GM23338 (cell line): ENCODE measurements at regions not wholly inside any gene's neighbourhood (a gene's known extent, or its start where the extent isn't known, plus 50 kb on each side); places are given as distances from the start of the nearest gene placed in this dataset.

ENCODE experiments used
- ATAC-seq: fragments of 200-7000 bp; cut with Tn5 transposase; 3 replicates; pipeline ENCODE4 v1.9.1; 2020
- DNase-seq: peaks from one replicate; pipeline ENCODE4 v3.0.0-alpha.2; 2015; ENCODE audit warnings: low spot score
- H2AFZ ChIP-seq: fragments of 200-600 bp; sonication (generic); 2 replicates; pipeline ENCODE4 v1.8.0; 2016; ENCODE audit warnings: antibody characterized with exemption, mild to moderate bottlenecking, moderate library complexity
- H3F3A ChIP-seq: fragments of 200-600 bp; sonication (generic); replicated peaks from 2 replicates; pipeline ENCODE4 v1.8.0; 2017; ENCODE audit warnings: antibody characterized with exemption, mixed run types, low read depth
- H3K27ac ChIP-seq: fragments of 200-600 bp; sonication (generic); 2 replicates; pipeline ENCODE4 v1.6.1; 2016; ENCODE audit warnings: low read depth
- H3K27me3 ChIP-seq: fragments of 200-600 bp; sonication (generic); 2 replicates; pipeline ENCODE4 v1.8.0; 2016; ENCODE audit warnings: mild to moderate bottlenecking, mixed run types, moderate library complexity; ENCODE audit not compliant: insufficient read depth
- H3K36me3 ChIP-seq: fragments of 200-600 bp; sonication (generic); 2 replicates; pipeline ENCODE4 v1.8.0; 2016; ENCODE audit warnings: mild to moderate bottlenecking; ENCODE audit not compliant: insufficient read depth
- H3K4me1 ChIP-seq: fragments of 200-600 bp; sonication (generic); 2 replicates; pipeline ENCODE4 v1.8.0; 2016; ENCODE audit warnings: mild to moderate bottlenecking, moderate library complexity; ENCODE audit not compliant: insufficient read depth
- H3K4me2 ChIP-seq: fragments of 200-600 bp; sonication (generic); 2 replicates; pipeline ENCODE4 v1.7.1; 2017; ENCODE audit warnings: mixed run types
- H3K4me3 ChIP-seq: fragments of 200-600 bp; sonication (generic); 2 replicates; pipeline ENCODE4 v1.6.1; 2016; ENCODE audit warnings: mixed run types
- H3K79me2 ChIP-seq: fragments of 200-600 bp; sonication (generic); replicated peaks from 2 replicates; pipeline ENCODE4 v1.8.0; 2017; ENCODE audit warnings: mild to moderate bottlenecking; ENCODE audit not compliant: insufficient read depth
- H3K9me2 ChIP-seq: fragments of 200-600 bp; sonication (generic); 2 replicates; pipeline ENCODE4 v1.8.0; 2017; ENCODE audit not compliant: insufficient read depth
- H4K20me1 ChIP-seq: fragments of 200-600 bp; sonication (generic); replicated peaks from 2 replicates; pipeline ENCODE4 v1.8.0; 2017; ENCODE audit warnings: mild to moderate bottlenecking; ENCODE audit not compliant: insufficient read depth
- H3K27ac Mint-ChIP-seq: 2 replicates; pipeline ENCODE4 v1.8.0; 2020; ENCODE audit warnings: inconsistent platforms, mild to moderate bottlenecking, moderate library complexity, mixed read lengths
- H3K27me3 Mint-ChIP-seq: 3 replicates; pipeline ENCODE4 v1.8.0; 2022; ENCODE audit warnings: low read depth, mild to moderate bottlenecking, moderate library complexity, mixed read lengths, inconsistent platforms; ENCODE audit not compliant: insufficient read depth, poor library complexity
- H3K36me3 Mint-ChIP-seq: 3 replicates; pipeline ENCODE4 v1.8.0; 2021; ENCODE audit warnings: low read depth, mild to moderate bottlenecking, inconsistent platforms, moderate library complexity, mixed read lengths
- H3K4me1 Mint-ChIP-seq: 3 replicates; pipeline ENCODE4 v1.8.0; 2020; ENCODE audit warnings: mild to moderate bottlenecking, inconsistent platforms, mixed read lengths
- H3K4me3 Mint-ChIP-seq: 3 replicates; pipeline ENCODE4 v1.8.0; 2021; ENCODE audit warnings: moderate library complexity, mild to moderate bottlenecking, inconsistent platforms, mixed read lengths
- H3K9me3 Mint-ChIP-seq: 3 replicates; pipeline ENCODE4 v1.8.0; 2020; ENCODE audit warnings: moderate library complexity, mild to moderate bottlenecking, inconsistent platforms, mixed read lengths
- CREB1 ChIP-seq: fragments of 250-450 bp; sonication (Bioruptor Pico); IDR thresholded peaks from 2 replicates; pipeline ENCODE4 v1.5.0; 2020; ENCODE audit warnings: low read depth, mild to moderate bottlenecking, moderate library complexity
- STAT1 ChIP-seq: IDR thresholded peaks from one replicate; pipeline ENCODE4 v1.6.1; 2016; ENCODE audit warnings: antibody characterized with exemption; ENCODE audit not compliant: unreplicated experiment
- ZNF114 ChIP-seq: fragments of 250-450 bp; sonication (Bioruptor Pico); IDR thresholded peaks from 2 replicates; pipeline ENCODE4 v1.5.0; 2020; ENCODE audit warnings: mild to moderate bottlenecking, moderate library complexity
- TF ChIP-seq, protein P1 (sequence below): fragments of 250-450 bp; sonication (Bioruptor Pico); IDR thresholded peaks from 2 replicates; pipeline ENCODE4 v1.5.0; 2020; ENCODE audit warnings: mild to moderate bottlenecking, moderate library complexity
- TF ChIP-seq, protein P2 (sequence below), 2 experiments: fragments of 200-600 bp in 1 of 2; sonication (generic) in 1 of 2; conservative IDR thresholded peaks; 2 replicates each; pipeline versions ENCODE4 v1.5.1 to v1.6.1; 2016 to 2017; ENCODE audit warnings: antibody characterized with exemption in 2 of 2, low read depth in 2 of 2, mild to moderate bottlenecking in 2 of 2, moderate library complexity in 1 of 2
- TF ChIP-seq, protein P3 (sequence below): IDR thresholded peaks from one replicate; pipeline ENCODE4 v1.6.1; 2018; ENCODE audit warnings: antibody characterized with exemption; ENCODE audit not compliant: unreplicated experiment

DNA sequence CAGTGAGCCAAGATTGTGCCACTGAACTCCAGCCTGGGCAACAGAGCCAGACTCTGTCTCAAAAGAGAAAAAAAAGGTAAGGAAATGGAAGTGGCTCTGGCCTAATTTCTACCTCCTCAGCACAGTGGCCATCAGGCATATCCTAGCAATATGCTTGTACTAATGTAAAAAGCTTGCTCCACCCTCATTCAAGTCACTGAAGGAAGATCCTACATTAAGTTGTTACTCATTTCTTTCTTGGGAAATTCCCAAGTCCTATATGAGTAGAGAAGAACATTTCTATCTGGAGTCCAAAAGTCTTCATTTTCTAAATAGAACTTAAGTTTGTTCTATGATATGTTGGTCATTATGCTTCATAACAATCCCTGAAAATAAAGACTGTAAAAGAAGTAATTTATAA is 67.3 kb upstream of the HOXC13 start (continued):
- TF ChIP-seq, protein P1, sequence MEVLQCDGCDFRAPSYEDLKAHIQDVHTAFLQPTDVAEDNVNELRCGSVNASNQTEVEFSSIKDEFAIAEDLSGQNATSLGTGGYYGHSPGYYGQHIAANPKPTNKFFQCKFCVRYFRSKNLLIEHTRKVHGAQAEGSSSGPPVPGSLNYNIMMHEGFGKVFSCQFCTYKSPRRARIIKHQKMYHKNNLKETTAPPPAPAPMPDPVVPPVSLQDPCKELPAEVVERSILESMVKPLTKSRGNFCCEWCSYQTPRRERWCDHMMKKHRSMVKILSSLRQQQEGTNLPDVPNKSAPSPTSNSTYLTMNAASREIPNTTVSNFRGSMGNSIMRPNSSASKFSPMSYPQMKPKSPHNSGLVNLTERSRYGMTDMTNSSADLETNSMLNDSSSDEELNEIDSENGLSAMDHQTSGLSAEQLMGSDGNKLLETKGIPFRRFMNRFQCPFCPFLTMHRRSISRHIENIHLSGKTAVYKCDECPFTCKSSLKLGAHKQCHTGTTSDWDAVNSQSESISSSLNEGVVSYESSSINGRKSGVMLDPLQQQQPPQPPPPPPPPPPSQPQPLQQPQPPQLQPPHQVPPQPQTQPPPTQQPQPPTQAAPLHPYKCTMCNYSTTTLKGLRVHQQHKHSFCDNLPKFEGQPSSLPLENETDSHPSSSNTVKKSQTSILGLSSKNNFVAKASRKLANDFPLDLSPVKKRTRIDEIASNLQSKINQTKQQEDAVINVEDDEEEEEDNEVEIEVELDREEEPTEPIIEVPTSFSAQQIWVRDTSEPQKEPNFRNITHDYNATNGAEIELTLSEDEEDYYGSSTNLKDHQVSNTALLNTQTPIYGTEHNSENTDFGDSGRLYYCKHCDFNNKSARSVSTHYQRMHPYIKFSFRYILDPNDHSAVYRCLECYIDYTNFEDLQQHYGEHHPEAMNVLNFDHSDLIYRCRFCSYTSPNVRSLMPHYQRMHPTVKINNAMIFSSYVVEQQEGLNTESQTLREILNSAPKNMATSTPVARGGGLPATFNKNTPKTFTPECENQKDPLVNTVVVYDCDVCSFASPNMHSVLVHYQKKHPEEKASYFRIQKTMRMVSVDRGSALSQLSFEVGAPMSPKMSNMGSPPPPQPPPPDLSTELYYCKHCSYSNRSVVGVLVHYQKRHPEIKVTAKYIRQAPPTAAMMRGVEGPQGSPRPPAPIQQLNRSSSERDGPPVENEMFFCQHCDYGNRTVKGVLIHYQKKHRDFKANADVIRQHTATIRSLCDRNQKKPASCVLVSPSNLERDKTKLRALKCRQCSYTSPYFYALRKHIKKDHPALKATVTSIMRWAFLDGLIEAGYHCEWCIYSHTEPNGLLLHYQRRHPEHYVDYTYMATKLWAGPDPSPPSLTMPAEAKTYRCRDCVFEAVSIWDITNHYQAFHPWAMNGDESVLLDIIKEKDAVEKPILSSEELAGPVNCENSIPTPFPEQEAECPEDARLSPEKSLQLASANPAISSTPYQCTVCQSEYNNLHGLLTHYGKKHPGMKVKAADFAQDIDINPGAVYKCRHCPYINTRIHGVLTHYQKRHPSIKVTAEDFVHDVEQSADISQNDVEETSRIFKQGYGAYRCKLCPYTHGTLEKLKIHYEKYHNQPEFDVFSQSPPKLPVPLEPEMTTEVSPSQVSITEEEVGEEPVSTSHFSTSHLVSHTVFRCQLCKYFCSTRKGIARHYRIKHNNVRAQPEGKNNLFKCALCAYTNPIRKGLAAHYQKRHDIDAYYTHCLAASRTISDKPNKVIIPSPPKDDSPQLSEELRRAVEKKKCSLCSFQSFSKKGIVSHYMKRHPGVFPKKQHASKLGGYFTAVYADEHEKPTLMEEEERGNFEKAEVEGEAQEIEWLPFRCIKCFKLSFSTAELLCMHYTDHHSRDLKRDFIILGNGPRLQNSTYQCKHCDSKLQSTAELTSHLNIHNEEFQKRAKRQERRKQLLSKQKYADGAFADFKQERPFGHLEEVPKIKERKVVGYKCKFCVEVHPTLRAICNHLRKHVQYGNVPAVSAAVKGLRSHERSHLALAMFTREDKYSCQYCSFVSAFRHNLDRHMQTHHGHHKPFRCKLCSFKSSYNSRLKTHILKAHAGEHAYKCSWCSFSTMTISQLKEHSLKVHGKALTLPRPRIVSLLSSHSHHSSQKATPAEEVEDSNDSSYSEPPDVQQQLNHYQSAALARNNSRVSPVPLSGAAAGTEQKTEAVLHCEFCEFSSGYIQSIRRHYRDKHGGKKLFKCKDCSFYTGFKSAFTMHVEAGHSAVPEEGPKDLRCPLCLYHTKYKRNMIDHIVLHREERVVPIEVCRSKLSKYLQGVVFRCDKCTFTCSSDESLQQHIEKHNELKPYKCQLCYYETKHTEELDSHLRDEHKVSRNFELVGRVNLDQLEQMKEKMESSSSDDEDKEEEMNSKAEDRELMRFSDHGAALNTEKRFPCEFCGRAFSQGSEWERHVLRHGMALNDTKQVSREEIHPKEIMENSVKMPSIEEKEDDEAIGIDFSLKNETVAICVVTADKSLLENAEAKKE: no peak
- TF ChIP-seq, protein P2, sequence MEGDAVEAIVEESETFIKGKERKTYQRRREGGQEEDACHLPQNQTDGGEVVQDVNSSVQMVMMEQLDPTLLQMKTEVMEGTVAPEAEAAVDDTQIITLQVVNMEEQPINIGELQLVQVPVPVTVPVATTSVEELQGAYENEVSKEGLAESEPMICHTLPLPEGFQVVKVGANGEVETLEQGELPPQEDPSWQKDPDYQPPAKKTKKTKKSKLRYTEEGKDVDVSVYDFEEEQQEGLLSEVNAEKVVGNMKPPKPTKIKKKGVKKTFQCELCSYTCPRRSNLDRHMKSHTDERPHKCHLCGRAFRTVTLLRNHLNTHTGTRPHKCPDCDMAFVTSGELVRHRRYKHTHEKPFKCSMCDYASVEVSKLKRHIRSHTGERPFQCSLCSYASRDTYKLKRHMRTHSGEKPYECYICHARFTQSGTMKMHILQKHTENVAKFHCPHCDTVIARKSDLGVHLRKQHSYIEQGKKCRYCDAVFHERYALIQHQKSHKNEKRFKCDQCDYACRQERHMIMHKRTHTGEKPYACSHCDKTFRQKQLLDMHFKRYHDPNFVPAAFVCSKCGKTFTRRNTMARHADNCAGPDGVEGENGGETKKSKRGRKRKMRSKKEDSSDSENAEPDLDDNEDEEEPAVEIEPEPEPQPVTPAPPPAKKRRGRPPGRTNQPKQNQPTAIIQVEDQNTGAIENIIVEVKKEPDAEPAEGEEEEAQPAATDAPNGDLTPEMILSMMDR (conservative IDR thresholded peaks at IDR 0.05; ENCODE audit: low read depth in 2 of 2): no peak
- no peak for TF ChIP-seq STAT1

DNA sequence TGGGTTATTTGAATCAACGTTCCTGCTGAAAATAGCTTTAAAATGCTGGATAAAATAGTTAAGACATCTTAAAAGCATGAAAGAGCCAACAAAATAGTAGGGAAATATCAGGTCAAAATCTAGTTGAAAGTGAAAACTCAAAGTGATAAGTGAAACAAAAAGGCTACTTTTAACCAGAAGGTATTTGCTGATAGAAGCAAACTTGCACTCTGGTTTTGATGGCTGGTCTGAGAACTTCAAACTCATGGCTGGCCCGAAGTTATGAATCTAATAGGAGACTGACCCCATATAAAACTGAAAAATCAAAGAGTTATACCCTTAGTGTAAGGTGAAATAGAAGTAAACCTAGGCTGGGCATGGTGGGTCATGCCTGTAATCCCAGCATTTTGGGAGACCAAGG is 66.3 kb upstream of the HOXC13 start:
- no peaks in the 10 kb centered on the region for H3K36me3 Mint-ChIP-seq
- DNase-seq (no peak), ATAC-seq (no peak)
- H3K36me3 ChIP-seq: no peaks in the 10 kb centered on the region
- H3K4me3 Mint-ChIP-seq: no peak overlapping the region
- H3K27me3 Mint-ChIP-seq: peaks cover 6% of the 10 kb centered on the region
- H3K79me2 ChIP-seq: no peaks in the 10 kb centered on the region
- no peak overlapping the region for H3K4me2 ChIP-seq
- no peak overlapping the region for H3K27ac Mint-ChIP-seq
- H3K27me3 ChIP-seq: no peaks in the 10 kb centered on the region
- no peaks in the 10 kb centered on the region for H3K4me1 ChIP-seq
- no peak overlapping the region for H3K4me3 ChIP-seq
- H3F3A ChIP-seq: no peaks in the 10 kb centered on the region
- H2AFZ ChIP-seq: no peak overlapping the region
- no peak overlapping the region for H3K27ac ChIP-seq
- H3K9me2 ChIP-seq: no peaks in the 10 kb centered on the region
- no peaks in the 10 kb centered on the region for H4K20me1 ChIP-seq
- H3K9me3 Mint-ChIP-seq: no peaks in the 10 kb centered on the region; the same call in 2 of the 3 replicates
- H3K4me1 Mint-ChIP-seq: peaks cover 7% of the 10 kb centered on the region
- TF ChIP-seq, protein P3, sequence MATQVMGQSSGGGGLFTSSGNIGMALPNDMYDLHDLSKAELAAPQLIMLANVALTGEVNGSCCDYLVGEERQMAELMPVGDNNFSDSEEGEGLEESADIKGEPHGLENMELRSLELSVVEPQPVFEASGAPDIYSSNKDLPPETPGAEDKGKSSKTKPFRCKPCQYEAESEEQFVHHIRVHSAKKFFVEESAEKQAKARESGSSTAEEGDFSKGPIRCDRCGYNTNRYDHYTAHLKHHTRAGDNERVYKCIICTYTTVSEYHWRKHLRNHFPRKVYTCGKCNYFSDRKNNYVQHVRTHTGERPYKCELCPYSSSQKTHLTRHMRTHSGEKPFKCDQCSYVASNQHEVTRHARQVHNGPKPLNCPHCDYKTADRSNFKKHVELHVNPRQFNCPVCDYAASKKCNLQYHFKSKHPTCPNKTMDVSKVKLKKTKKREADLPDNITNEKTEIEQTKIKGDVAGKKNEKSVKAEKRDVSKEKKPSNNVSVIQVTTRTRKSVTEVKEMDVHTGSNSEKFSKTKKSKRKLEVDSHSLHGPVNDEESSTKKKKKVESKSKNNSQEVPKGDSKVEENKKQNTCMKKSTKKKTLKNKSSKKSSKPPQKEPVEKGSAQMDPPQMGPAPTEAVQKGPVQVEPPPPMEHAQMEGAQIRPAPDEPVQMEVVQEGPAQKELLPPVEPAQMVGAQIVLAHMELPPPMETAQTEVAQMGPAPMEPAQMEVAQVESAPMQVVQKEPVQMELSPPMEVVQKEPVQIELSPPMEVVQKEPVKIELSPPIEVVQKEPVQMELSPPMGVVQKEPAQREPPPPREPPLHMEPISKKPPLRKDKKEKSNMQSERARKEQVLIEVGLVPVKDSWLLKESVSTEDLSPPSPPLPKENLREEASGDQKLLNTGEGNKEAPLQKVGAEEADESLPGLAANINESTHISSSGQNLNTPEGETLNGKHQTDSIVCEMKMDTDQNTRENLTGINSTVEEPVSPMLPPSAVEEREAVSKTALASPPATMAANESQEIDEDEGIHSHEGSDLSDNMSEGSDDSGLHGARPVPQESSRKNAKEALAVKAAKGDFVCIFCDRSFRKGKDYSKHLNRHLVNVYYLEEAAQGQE: no peak
- no peak for TF ChIP-seq CREB1 (CRISPR knock-in tag)
- no peak for TF ChIP-seq STAT1
- no peak for TF ChIP-seq ZNF114 (CRISPR knock-in tag)
- TF ChIP-seq, protein P2 (conservative IDR thresholded peaks at IDR 0.05; ENCODE audit: low read depth in 2 of 2): no peak
